Suprapubic skin (tissue), 4 donors: ENCODE measurements at regions not wholly inside any gene's neighbourhood (a gene's known extent, or its start where the extent isn't known, plus 50 kb on each side); places are given as distances from the start of the nearest gene placed in this dataset.

Experiments
- DNase-seq, 2 donors: peaks; one replicate each; pipeline ENCODE4 v3.0.0-alpha.2; 2019; ENCODE audit warnings: low spot score in 2 of 2
- H3K27ac ChIP-seq: fragments of 200-600 bp; sonication (generic); one replicate; pipeline ENCODE4 v1.5.1; 2019
- H3K27me3 ChIP-seq: fragments of 200-600 bp; sonication (generic); one replicate; pipeline ENCODE4 v1.5.1; 2019
- H3K36me3 ChIP-seq: fragments of 200-600 bp; sonication (generic); one replicate; pipeline ENCODE4 v1.5.1; 2019
- H3K4me1 ChIP-seq: fragments of 200-600 bp; sonication (generic); one replicate; pipeline ENCODE4 v1.5.1; 2019
- H3K4me3 ChIP-seq: fragments of 200-600 bp; sonication (generic); one replicate; pipeline ENCODE4 v1.5.1; 2019; ENCODE audit warnings: mild to moderate bottlenecking
- H3K9me3 ChIP-seq: fragments of 200-600 bp; sonication (generic); one replicate; pipeline ENCODE4 v1.5.1; 2019
- EP300 ChIP-seq: sonication (generic); formaldehyde crosslinking; IDR thresholded peaks from one replicate; pipeline ENCODE4 v1.6.1; 2017; ENCODE audit warnings: antibody characterized with exemption
- POLR2A ChIP-seq, 2 donors: fragments of 450-650 bp; IDR thresholded peaks; one replicate each; pipeline ENCODE4 v1.6.1; 2017; ENCODE audit warnings: antibody characterized with exemption in 2 of 2, mild to moderate bottlenecking in 2 of 2, moderate library complexity in 2 of 2
- POLR2AphosphoS5 ChIP-seq, 3 donors: sonication (generic); formaldehyde crosslinking; IDR thresholded peaks; one replicate each; pipeline ENCODE4 v1.6.1; 2017; ENCODE audit warnings: antibody characterized with exemption in 3 of 3
- WGBS: methylation state at CpG from one replicate; pipeline ENCODE4 v1.1.5; 2018; 5-methylcytosine and 5-hydroxymethylcytosine counted together
- TF ChIP-seq, protein P1 (sequence below), 2 donors: fragments of 200-600 bp in 1 of 2; fragments of 450-650 bp in 1 of 2; sonication (generic) in 1 of 2; IDR thresholded peaks; one replicate each; pipeline ENCODE4 v1.5.1; 2016 to 2019; ENCODE audit warnings: antibody characterized with exemption in 2 of 2, mild to moderate bottlenecking in 1 of 2, moderate library complexity in 1 of 2

GRCh38 chr11:15300341-15300740 is 185.6 kb downstream of the INSC start:
- TF ChIP-seq POLR2A (IDR thresholded peaks at IDR 0.05), result no peak
- TF ChIP-seq POLR2AphosphoS5 (IDR thresholded peaks at IDR 0.05), result no peak
- no peak for TF ChIP-seq EP300
- TF ChIP-seq, protein P1, sequence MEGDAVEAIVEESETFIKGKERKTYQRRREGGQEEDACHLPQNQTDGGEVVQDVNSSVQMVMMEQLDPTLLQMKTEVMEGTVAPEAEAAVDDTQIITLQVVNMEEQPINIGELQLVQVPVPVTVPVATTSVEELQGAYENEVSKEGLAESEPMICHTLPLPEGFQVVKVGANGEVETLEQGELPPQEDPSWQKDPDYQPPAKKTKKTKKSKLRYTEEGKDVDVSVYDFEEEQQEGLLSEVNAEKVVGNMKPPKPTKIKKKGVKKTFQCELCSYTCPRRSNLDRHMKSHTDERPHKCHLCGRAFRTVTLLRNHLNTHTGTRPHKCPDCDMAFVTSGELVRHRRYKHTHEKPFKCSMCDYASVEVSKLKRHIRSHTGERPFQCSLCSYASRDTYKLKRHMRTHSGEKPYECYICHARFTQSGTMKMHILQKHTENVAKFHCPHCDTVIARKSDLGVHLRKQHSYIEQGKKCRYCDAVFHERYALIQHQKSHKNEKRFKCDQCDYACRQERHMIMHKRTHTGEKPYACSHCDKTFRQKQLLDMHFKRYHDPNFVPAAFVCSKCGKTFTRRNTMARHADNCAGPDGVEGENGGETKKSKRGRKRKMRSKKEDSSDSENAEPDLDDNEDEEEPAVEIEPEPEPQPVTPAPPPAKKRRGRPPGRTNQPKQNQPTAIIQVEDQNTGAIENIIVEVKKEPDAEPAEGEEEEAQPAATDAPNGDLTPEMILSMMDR (IDR thresholded peaks at IDR 0.05), result no peak
- H3K27ac ChIP-seq, result no peak overlapping the region
- 88% methylated on average over 14 of the region's 14 CpGs for WGBS
- H3K4me1 ChIP-seq, result no peaks in the 10 kb centered on the region
- DNase-seq, result no peak
- H3K9me3 ChIP-seq, result peaks cover 4% of the 10 kb centered on the region
- no peak overlapping the region for H3K4me3 ChIP-seq
- H3K36me3 ChIP-seq, result no peaks in the 10 kb centered on the region
- H3K27me3 ChIP-seq, result no peaks in the 10 kb centered on the region

- no peaks in the 10 kb centered on the region for H3K4me1 ChIP-seq
- H3K27me3 ChIP-seq, result no peaks in the 10 kb centered on the region
- no peaks in the 10 kb centered on the region for H3K36me3 ChIP-seq
- TF ChIP-seq, protein P1 (IDR thresholded peaks at IDR 0.05), result no peak
- no peak for TF ChIP-seq POLR2A (IDR thresholded peaks at IDR 0.05)
- TF ChIP-seq EP300, result no peak
- TF ChIP-seq POLR2AphosphoS5 (IDR thresholded peaks at IDR 0.05), result no peak
- WGBS, result 3% methylated on average over 4 of the region's 4 CpGs
- H3K27ac ChIP-seq, result no peak overlapping the region
- peaks cover 4% of the 10 kb centered on the region for H3K9me3 ChIP-seq
- no peak for DNase-seq
- H3K4me3 ChIP-seq, result no peak overlapping the region
Measured at GRCh38 chr11:15307619-15308024, 192.9 kb downstream of the INSC start.

GRCh38 chr11:15308840-15309239 is 194.1 kb downstream of the INSC start:
- no peak overlapping the region for H3K27ac ChIP-seq
- TF ChIP-seq POLR2A (IDR thresholded peaks at IDR 0.05) (no peak), POLR2AphosphoS5 (IDR thresholded peaks at IDR 0.05) (no peak), EP300 (no peak)
- TF ChIP-seq, protein P1 (IDR thresholded peaks at IDR 0.05), result no peak
- DNase-seq, result no peak
- no peaks in the 10 kb centered on the region for H3K27me3 ChIP-seq
- no peaks in the 10 kb centered on the region for H3K36me3 ChIP-seq
- no peaks in the 10 kb centered on the region for H3K4me1 ChIP-seq
- H3K9me3 ChIP-seq, result peaks cover 3% of the 10 kb centered on the region
- H3K4me3 ChIP-seq, result no peak overlapping the region
- 91% methylated on average over 2 of the region's 2 CpGs for WGBS

GRCh38 chr11:15309296-15309695 is 194.6 kb downstream of the INSC start:
- TF ChIP-seq, protein P1 (IDR thresholded peaks at IDR 0.05), result no peak
- TF ChIP-seq POLR2AphosphoS5 (IDR thresholded peaks at IDR 0.05) (no peak), EP300 (no peak), POLR2A (IDR thresholded peaks at IDR 0.05) (no peak)
- Histone ChIP-seq H3K36me3 (no peaks in the 10 kb centered on the region), H3K27ac (no peak overlapping the region), H3K4me3 (no peak overlapping the region), H3K4me1 (no peaks in the 10 kb centered on the region), H3K9me3 (no peaks in the 10 kb centered on the region), H3K27me3 (no peaks in the 10 kb centered on the region)
- DNase-seq, result no peak
- 92% methylated on average over 1 of the region's 1 CpG for WGBS

DNA sequence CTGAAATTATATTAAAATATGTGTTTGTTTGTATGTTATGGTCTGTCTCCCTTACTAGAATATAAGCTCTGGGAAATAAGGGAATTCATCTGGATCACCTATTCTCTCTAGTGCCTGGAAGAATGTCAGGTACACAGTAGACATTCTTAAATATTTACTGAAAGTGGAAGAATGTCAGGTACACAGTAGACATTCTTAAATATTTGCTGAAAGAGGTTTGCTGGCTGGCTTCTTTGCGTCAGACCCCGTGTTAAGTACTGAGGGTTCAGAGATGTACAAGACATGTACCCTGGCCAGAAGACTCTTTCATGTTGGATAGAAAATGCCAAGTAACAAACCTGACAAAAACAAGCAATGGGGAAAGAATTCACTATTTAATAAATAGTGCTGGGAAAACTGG is 199.1 kb downstream of the INSC start:
- no peak for DNase-seq
- WGBS, result 93% methylated on average over 2 of the region's 2 CpGs
- Histone ChIP-seq H3K4me3 (no peak overlapping the region), H3K27me3 (no peaks in the 10 kb centered on the region), H3K36me3 (no peaks in the 10 kb centered on the region), H3K27ac (no peak overlapping the region), H3K4me1 (no peaks in the 10 kb centered on the region), H3K9me3 (no peaks in the 10 kb centered on the region)
- TF ChIP-seq, protein P1 (IDR thresholded peaks at IDR 0.05), result no peak
- TF ChIP-seq POLR2AphosphoS5 (IDR thresholded peaks at IDR 0.05) (no peak), POLR2A (IDR thresholded peaks at IDR 0.05) (no peak), EP300 (no peak)
